GM18517 (cell line): ENCODE measurements at regions not wholly inside any gene's neighbourhood (a gene's known extent, or its start where the extent isn't known, plus 50 kb on each side); places are given as distances from the start of the nearest gene placed in this dataset.
"Not testable (repeated sequence)": the region's sequence is repeated elsewhere in the genome, so short reads cannot be mapped to it uniquely, and the experiment has no call there.

ENCODE experiments used
- ATAC-seq: cut with Tn5 transposase; IDR thresholded peaks from one replicate; pipeline ENCODE4 v1.9.1; 2021; ENCODE audit warnings: mild to moderate bottlenecking, moderate library complexity; ENCODE audit not compliant: unreplicated experiment

GRCh38 chr11:38751421-38751820 is 2153.4 kb upstream of the RAG2 start:
- ATAC-seq: no peak

GRCh38 chr11:38746516-38746915 is 2148.5 kb upstream of the RAG2 start:
- ATAC-seq: not testable (repeated sequence)

GRCh38 chr11:38723361-38723760 is 2125.3 kb upstream of the RAG2 start:
- no peak for ATAC-seq

GRCh38 chr11:38721586-38722315 is 2123.7 kb upstream of the RAG2 start:
- no peak for ATAC-seq

- no peak for ATAC-seq
These were observed 2120.6 kb upstream of the RAG2 start for GRCh38 chr11:38718659-38719058.

GRCh38 chr11:38718049-38718448 is 2120.0 kb upstream of the RAG2 start:
- ATAC-seq: no peak

- ATAC-seq: no peak
These were observed 2113.1 kb upstream of the RAG2 start for GRCh38 chr11:38711110-38711509.

- no peak for ATAC-seq
These were observed 2112.2 kb upstream of the RAG2 start for GRCh38 chr11:38710262-38710661.

- no peak for ATAC-seq
These were observed 2102.1 kb upstream of the RAG2 start for GRCh38 chr11:38700111-38700510.

- no peak for ATAC-seq
These were observed 2095.3 kb upstream of the RAG2 start for GRCh38 chr11:38693306-38693705.

- ATAC-seq: not testable (repeated sequence)
These were observed 2092.2 kb upstream of the RAG2 start for GRCh38 chr11:38690211-38690610.

GRCh38 chr11:38687008-38687407 is 2089.0 kb upstream of the RAG2 start:
- no peak for ATAC-seq

- ATAC-seq: no peak
These were observed 2085.4 kb upstream of the RAG2 start for GRCh38 chr11:38683484-38683883.

GRCh38 chr11:38680746-38681145 is 2082.7 kb upstream of the RAG2 start:
- ATAC-seq: no peak

- ATAC-seq: no peak
These were observed 2082.1 kb upstream of the RAG2 start for GRCh38 chr11:38680166-38680565.

- no peak for ATAC-seq
These were observed 2074.4 kb upstream of the RAG2 start for GRCh38 chr11:38672445-38672844.

GRCh38 chr11:38667359-38667758 is 2069.3 kb upstream of the RAG2 start:
- ATAC-seq: no peak

GRCh38 chr11:38648604-38649003 is 2050.6 kb upstream of the RAG2 start:
- no peak for ATAC-seq

GRCh38 chr11:38646382-38646781 is 2048.3 kb upstream of the RAG2 start:
- no peak for ATAC-seq

GRCh38 chr11:38640854-38641253 is 2042.8 kb upstream of the RAG2 start:
- no peak for ATAC-seq

GRCh38 chr11:38612701-38613100 is 2014.7 kb upstream of the RAG2 start:
- no peak for ATAC-seq

GRCh38 chr11:38601371-38601770 is 2003.3 kb upstream of the RAG2 start:
- ATAC-seq: not testable (repeated sequence)

- no peak for ATAC-seq
These were observed 2000.4 kb upstream of the RAG2 start for GRCh38 chr11:38598418-38598817.
